DND-41 (cell line): ENCODE measurements at regions not wholly inside any gene's neighbourhood (a gene's known extent, or its start where the extent isn't known, plus 50 kb on each side); places are given as distances from the start of the nearest gene placed in this dataset.

Experiments
- ATAC-seq: fragments of 200-7000 bp; cut with Tn5 transposase; 3 replicates; pipeline ENCODE4 v1.9.1; 2021; ENCODE audit warnings: low read depth; ENCODE audit not compliant: insufficient read depth
- DNase-seq: peaks from one replicate; pipeline ENCODE4 v3.0.0-alpha.2; 2020
- H2AFZ ChIP-seq: 2 replicates; pipeline ENCODE4 v1.6.0; 2012; ENCODE audit warnings: low read depth, low read length
- H3K27ac ChIP-seq: 2 replicates; pipeline ENCODE4 v1.5.1; 2012; ENCODE audit warnings: low read length, inconsistent platforms
- H3K27me3 ChIP-seq: fragments of 200-600 bp; sonication (generic); 2 replicates; pipeline ENCODE4 v1.6.0; 2012; ENCODE audit warnings: low read length, mild to moderate bottlenecking, inconsistent platforms; ENCODE audit not compliant: insufficient read depth, poor library complexity
- H3K36me3 ChIP-seq: 2 replicates; pipeline ENCODE4 v1.5.1; 2012; ENCODE audit warnings: low read length, inconsistent platforms; ENCODE audit not compliant: insufficient read depth
- H3K4me1 ChIP-seq: 2 replicates; pipeline ENCODE4 v1.5.1; 2012; ENCODE audit warnings: mild to moderate bottlenecking, low read length; ENCODE audit not compliant: insufficient read depth
- H3K4me2 ChIP-seq: 2 replicates; pipeline ENCODE4 v1.6.0; 2012; ENCODE audit warnings: mild to moderate bottlenecking, moderate library complexity, low read length, inconsistent platforms; ENCODE audit not compliant: insufficient read depth
- H3K4me3 ChIP-seq, 2 experiments: fragments of 200-600 bp in 1 of 2; shearing (Covaris generic) in 1 of 2; 2 replicates each; pipeline ENCODE4 v1.5.1; 2012 to 2016; ENCODE audit warnings: inconsistent platforms in 2 of 2, low read length in 2 of 2, mild to moderate bottlenecking in 2 of 2, low read depth in 1 of 2, moderate library complexity in 1 of 2
- H3K79me2 ChIP-seq: 2 replicates; pipeline ENCODE4 v1.6.0; 2012; ENCODE audit warnings: low read length, inconsistent platforms; ENCODE audit not compliant: insufficient read depth
- H3K9ac ChIP-seq: 2 replicates; pipeline ENCODE4 v1.6.0; 2012; ENCODE audit warnings: low read depth, mild to moderate bottlenecking, inconsistent platforms, low read length, moderate library complexity
- H3K9me3 ChIP-seq: 2 replicates; pipeline ENCODE4 v1.5.1; 2012; ENCODE audit warnings: low read length, moderate library complexity, mild to moderate bottlenecking, inconsistent platforms; ENCODE audit not compliant: insufficient read depth, severe bottlenecking
- H4K20me1 ChIP-seq: 2 replicates; pipeline ENCODE4 v1.6.0; 2012; ENCODE audit warnings: low read length; ENCODE audit not compliant: insufficient read depth
- CTCF ChIP-seq: IDR thresholded peaks from 2 replicates; pipeline ENCODE4 v1.5.1; 2012; ENCODE audit warnings: borderline replicate concordance, low read length, moderate library complexity, mild to moderate bottlenecking; ENCODE audit not compliant: poor library complexity, severe bottlenecking; ENCODE audit errors: extremely low read depth
- EZH2 ChIP-seq: IDR thresholded peaks from 3 replicates; pipeline ENCODE4 v1.6.1; 2012; ENCODE audit warnings: borderline replicate concordance, low read depth, mild to moderate bottlenecking, moderate library complexity, low read length, inconsistent platforms; ENCODE audit not compliant: severe bottlenecking

GRCh38 chr9:105176194-105176593 is 68.3 kb upstream of the SLC44A1 start:
- DNase-seq, result no peak
- no peaks in the 10 kb centered on the region for H3K9me3 ChIP-seq
- no peaks in the 10 kb centered on the region for H3K79me2 ChIP-seq
- H3K4me3 ChIP-seq, result no peak overlapping the region
- no peak for ATAC-seq
- no peaks in the 10 kb centered on the region for H3K4me1 ChIP-seq
- H3K9ac ChIP-seq, result no peak overlapping the region
- no peaks in the 10 kb centered on the region; the same call in 1 of the 2 replicates for H4K20me1 ChIP-seq
- no peaks in the 10 kb centered on the region for H3K36me3 ChIP-seq
- H3K27me3 ChIP-seq, result no peaks in the 10 kb centered on the region
- H3K4me2 ChIP-seq, result no peak overlapping the region
- H2AFZ ChIP-seq, result no peak overlapping the region
- no peak overlapping the region for H3K27ac ChIP-seq
- TF ChIP-seq EZH2, result no peak
- TF ChIP-seq CTCF, result no peak

GRCh38 chr9:105178076-105178475 is 66.4 kb upstream of the SLC44A1 start:
- Histone ChIP-seq H3K9ac (no peak overlapping the region), H3K79me2 (no peaks in the 10 kb centered on the region), H3K4me1 (no peaks in the 10 kb centered on the region), H3K27me3 (no peaks in the 10 kb centered on the region), H4K20me1 (no peaks in the 10 kb centered on the region; the same call in 1 of the 2 replicates), H3K9me3 (no peaks in the 10 kb centered on the region), H3K36me3 (no peaks in the 10 kb centered on the region), H2AFZ (no peak overlapping the region), H3K4me3 (no peak overlapping the region), H3K27ac (no peak overlapping the region), H3K4me2 (no peak overlapping the region)
- DNase-seq (no peak), ATAC-seq (no peak)
- no peak for TF ChIP-seq CTCF
- no peak for TF ChIP-seq EZH2

- ATAC-seq, result no peak
- no peak overlapping the region for H2AFZ ChIP-seq
Observed at GRCh38 chr9:105187781-105188180, 56.7 kb upstream of the SLC44A1 start.

More at GRCh38 chr9:105187781-105188180, 56.7 kb upstream of the SLC44A1 start:
- Histone ChIP-seq H3K9me3 (no peaks in the 10 kb centered on the region), H4K20me1 (no peaks in the 10 kb centered on the region), H3K79me2 (no peaks in the 10 kb centered on the region), H3K27ac (no peak overlapping the region), H3K9ac (no peak overlapping the region), H3K4me2 (no peak overlapping the region), H3K4me1 (no peaks in the 10 kb centered on the region), H3K27me3 (no peaks in the 10 kb centered on the region), H3K36me3 (no peaks in the 10 kb centered on the region), H3K4me3 (no peak overlapping the region)
- no peak for DNase-seq
- TF ChIP-seq EZH2 (no peak), CTCF (no peak)
